T-helper 2 cell (primary cell): ENCODE measurements at regions not wholly inside any gene's neighbourhood (a gene's known extent, or its start where the extent isn't known, plus 50 kb on each side); places are given as distances from the start of the nearest gene placed in this dataset.

Experiments used
- DNase-seq, 5 experiments: peaks; one replicate each; pipeline versions ENCODE4 v3.0.0 to v3.0.0-alpha.2; 2012 to 2022

DNA sequence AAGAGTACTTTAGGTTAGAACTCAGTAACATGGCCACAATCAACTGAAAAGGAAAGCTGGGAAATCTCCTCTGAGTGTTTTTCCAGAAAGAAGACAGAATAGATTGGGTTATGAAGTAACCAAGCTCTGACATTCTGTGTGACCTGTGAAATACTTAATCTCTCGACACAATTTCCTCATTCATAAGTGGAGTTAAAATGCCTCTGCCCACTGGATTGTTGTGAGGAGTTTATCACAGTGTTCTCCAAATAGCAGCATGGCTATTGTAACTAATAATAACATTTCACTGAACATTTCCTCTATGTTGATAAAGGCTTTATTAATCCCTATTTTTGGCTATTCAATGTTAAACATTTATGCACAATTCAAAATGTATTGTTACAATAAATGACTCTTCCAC, 311.0 kb downstream of the GABRB2 start:
- no peak for DNase-seq

DNA sequence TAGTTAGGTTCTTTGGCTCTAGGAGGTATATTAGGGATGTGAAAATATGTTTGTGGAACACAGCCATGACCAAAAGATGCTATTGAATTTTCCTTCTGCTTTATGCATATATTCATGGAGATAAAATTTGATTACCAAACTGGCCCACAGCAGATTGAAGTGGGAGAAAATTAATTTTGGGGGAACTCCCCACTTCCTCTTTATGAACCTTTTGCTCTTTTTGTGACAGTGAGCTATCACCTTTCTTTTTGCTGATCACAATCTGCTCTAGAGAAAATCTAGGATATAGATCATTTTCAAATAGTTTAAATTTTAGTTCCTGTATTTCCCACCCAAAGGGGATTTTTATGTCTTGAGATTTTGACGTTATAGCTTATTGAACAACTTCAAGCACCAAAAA, 313.0 kb downstream of the GABRB2 start:
- DNase-seq = no peak

DNA sequence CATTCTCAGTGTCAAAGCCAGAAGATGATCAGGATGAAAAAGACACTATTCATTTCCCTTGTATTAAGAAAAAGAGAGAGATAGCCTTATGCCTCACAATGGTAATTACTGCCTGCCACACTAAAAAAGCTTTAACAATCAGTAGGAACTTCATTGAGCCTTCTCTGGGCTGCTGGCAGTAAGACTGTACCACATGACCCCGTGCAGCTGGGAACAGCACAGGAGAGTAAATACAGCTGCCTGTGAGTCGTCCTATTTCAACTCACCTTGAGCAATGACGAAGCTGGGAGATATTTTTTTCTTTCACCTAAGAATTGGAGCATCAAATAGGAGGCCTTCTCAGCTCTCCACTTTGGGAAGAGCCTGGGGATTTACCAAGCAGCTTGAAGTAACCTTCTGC, 316.3 kb downstream of the GABRB2 start:
- no peak for DNase-seq

DNA sequence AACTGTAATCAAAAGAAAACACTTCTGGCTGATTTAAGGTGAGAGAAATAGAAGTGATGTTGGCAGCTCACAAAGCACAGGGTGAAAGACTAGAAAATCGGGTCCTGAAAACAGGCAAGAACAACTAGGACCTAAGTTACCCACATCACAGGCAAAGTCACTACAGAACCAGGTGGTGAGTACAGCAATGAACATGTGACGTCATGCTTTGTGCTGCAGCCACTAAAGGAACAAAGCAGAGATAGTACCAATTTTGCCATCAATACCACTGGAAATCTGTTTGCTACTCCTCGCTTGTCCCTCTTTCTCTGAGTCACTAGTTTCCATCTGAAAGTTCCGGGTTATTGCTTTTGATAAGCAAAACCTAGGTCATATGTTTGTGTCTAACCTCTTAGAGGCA, 326.7 kb downstream of the GABRB2 start:
- DNase-seq = no peak

DNA sequence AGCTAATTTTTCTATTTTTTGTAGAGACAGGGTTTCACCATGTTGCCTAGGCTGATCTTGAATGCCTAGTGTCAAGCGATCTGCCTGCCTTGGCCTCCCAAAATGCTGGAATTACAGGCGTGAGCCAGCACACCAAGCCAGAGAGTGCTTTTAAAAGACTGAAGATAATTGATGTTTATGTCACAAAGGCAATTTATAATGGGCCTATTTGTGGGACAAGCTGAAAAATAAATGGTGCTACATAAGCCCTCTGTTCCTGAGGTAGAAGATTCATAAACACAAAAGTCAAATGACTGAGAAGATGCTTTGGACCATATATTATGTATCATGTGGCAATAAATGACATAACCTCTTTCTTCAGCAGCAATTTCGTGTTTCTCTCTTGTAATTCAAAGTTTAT, 329.6 kb downstream of the GABRB2 start:
- no peak for DNase-seq

DNA sequence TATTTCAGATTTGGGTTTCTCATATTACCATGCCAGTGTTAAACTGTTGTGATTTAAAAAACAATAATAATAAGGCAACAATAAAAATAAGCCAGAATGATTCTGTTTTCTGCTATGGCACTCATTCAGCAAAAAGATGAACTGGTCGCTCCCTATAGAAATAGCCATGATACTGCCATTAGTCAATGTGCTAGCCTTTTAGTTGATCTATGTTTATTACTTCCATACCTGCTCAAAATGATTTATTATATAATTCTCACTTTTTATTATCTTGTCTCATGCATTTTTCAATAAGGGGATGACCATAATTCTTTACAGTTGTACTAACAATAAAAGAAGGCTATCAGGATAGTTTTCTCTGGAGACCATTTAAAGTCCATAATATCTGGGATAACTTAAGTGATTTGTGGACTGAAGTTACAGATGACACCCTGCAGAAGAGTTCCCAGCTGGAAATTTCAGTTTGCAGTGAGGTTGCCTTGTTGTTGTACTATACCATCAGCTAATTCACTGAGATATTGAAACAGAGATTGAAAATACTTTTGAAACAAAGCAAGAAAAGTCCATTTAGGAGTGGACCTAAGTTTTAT, 334.3 kb downstream of the GABRB2 start:
- no peak for DNase-seq

DNA sequence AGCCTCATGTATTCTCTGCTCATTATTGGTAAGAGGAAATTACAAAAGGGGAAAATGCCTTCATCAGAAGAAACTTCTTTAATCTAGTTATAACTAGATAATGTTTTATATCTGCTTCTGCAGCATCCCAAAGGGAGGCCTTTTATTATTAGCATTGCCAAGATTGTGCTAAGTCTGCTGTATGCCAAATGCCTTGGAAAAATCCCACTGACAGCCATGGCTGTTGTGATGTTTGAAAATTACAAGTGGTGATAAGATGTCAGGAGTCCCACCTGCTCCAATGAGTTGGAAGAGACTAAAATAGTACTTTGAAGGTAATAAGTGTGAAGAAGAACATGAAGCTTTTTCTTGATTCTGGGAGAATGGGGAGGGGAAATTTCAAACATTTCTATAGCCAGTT, 345.0 kb downstream of the GABRB2 start:
- no peak for DNase-seq

DNA sequence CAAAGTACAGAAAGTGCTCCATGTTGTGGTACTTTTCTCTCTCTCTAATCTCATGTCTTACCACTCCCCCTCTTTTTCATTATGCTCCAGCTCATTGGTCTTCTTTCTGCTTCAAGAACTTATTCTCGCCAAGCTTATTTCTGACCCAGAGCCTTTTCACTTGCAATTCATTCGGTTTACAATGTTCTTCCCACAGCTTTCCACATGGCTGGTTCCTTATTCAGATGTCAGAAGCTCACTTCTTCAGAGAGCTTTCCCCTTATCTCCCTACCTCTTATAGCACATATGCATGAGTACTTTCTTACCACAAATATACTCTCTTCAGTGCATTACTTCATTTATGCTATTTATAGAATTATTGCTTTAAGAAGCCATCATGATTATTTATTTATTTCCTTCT, 338.8 kb upstream of the ATP10B start:
- DNase-seq = no peak

DNA sequence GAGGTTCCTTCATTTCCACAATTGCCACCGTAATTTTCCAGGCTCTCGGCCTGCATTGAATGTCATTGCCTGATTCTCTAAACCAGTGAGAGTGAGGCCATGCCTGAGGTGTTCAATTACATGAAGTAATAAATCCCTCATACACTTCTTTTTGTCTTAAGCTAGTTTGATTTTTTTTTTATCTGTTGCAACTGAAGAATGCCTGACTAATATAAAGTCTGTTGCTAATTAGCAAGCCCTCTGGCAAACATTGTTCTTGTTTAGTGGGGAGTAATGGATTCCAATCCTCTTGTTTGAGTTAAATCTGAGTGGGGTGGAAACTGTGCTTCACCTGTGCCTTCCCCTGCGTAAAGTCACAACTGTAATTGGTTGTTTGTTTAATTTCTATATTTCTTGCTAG, 338.1 kb upstream of the ATP10B start:
- no peak for DNase-seq

DNA sequence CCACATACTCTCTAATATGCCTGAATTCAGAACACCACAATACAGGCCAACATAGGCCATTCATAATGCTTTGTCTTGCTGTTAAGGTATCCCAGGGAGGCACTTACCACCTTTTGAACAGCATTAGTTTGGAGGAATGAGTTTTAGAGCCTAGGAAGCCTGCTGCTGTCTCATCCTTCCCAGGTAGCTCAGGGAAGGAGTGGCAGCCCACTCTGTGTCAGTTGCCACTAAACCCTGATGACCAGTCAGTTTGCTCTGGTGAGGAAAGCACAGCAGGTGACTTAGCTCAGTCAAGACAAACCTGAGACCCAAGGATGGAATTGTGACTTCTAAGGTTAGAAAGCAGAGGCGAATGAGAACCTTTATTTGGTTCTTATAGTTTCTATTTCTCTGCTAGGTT, 337.4 kb upstream of the ATP10B start:
- DNase-seq = no peak

DNA sequence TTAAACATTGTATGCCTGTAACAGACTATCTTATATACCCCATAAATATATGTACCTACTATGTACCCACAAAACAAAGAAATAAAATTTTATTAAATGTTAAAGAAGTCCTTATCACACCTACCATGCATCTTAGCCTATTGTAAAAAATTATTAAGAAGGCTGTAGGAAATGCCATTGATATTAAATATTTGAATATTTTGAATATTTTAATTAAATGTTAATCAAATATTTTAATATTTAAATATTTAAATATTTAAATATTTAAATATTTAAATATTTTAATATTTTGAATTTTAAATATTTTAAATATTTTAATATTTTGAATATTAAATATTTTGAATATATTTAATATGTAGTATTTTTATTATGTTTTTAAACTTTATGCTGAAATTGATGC, 331.5 kb upstream of the ATP10B start:
- DNase-seq = no peak

DNA sequence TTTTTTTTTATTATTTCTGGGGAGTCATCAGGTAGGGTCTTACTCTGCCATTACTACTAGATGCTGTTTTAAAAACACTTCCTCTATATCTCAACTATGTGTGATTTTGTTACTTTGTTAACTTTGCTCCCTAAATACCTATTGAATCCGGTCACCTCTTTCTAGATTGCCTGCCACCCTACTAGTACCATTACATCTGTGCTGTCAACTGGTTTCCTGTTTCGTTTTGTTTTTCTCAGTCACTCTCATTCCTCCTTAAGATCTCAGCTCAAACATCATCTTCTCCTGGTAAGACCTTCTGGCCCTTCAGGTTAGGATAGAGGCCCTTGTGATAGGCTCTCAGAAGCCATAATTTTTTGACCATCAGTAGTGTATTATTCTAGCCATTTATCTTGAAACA, 324.2 kb upstream of the ATP10B start:
- DNase-seq = no peak

DNA sequence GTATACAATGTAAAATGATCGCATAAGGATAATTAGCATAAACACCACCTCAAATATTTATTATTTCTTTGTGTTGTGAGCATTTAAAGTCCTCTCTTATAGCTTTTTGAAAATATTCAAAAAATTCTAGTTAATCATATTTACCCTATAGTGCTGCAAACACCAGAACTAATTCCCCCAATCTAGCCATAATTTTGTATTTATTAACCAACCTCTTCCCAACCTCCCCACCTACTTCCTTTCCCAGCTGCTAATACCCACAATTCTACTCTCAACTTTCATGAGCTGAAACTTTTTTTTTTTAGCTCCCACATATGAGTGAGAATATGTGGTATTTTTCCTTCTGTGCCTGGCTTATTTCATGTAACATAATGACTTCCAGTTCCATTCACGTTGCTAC, 317.8 kb upstream of the ATP10B start:
- DNase-seq = no peak

DNA sequence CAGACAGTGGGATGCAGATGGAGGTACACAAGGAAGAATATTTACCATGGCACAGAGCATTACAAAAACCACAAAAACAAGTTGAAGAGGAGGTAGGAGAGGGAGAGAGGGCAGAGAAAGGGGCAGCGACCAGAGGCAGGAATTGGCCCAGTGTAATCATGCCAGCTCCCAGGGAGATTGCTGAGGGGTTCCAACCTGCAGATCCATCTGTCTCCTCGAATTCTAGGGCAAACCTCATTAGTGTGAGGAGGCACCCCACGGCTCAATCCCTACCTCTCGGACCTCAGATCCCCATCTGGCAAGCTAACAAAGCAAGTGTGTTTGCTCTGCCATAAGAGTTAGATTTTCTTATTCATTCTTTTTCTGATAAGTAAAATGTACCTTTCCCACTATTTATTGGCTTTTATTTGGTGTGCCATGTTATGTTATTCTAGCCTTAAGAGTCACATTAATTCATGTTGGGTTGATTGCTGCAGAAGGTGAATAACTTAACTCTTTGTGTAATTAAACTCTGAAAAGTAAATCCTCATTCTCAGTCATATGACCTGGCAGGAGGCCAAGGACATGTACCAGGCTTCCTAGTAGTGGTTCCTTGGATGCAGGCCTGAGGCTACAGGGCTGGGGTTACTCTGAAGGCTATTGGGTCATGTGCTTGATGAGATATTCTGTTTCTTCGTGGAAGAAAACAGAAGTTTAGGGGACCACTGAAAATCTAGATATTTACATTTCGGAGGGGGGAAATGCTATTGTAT, 315.2 kb upstream of the ATP10B start:
- no peak for DNase-seq

DNA sequence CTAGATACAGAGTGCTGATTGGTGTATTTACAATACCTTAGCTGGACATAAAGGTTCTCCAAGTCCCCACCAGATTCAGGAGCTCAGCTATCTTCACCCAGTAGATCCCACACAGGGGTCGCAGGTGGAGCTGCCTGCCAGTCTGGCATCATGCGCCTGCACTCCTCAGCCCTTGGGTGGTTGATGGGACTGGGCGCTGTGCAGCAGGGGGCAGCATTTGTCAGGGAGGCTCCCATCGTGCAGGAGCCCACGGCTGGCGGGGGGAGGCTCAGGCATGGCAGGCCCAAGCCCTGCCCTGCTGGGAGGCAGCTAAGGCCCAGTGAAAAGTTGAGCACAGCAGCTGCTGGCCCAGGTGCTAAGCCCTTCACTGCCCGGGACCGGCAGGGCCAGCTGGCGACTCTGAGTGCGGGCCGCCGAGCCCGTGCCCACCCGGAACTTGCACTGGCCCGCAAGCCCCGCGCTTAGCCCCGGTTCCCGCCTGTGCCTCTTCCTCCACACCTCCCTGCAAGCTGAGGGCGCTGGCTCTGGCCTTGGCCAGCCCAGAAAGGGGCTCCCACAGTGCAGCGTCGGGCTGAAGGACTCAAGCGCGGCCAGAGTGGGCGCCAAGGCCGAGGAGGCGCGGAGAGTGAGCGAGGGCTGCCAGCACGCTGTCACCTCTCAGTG, 314.1 kb upstream of the ATP10B start:
- no peak for DNase-seq

DNA sequence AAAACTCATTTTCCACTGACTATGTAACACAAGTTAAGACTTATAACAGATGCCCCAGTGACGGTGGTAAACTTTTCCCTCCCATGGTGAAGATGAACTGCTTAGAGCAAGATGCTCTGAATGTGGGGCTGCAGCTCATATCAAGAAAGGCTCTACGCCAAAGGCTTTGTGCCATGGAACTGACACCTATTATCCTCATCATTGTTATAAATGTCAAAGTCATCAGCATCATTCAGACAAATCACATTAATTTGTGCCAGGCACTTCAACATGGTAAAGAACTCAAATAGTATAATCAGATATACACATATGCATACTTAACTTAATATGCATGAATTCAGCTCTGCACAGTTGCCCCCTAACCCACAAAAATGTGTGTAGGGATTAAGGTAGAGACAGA, 305.9 kb upstream of the ATP10B start:
- no peak for DNase-seq

DNA sequence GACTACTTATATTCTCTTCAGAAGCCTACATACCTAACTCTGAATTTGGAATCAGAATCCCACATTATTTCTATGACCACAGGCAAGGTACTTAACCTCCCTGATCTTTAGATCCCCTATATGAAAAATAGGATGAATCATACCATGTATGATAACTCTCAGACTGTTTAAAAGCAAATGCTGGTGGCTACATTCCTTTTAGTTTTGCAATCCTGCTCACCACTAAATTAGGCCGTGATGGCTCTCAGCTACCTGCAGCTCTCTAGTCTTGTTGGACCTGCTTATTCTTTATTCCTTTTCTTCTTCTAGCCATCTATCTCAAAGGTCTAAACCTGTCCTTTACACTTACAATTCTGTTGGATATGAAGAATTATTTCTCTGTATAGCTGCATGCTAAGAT, 303.4 kb upstream of the ATP10B start:
- no peak for DNase-seq

DNA sequence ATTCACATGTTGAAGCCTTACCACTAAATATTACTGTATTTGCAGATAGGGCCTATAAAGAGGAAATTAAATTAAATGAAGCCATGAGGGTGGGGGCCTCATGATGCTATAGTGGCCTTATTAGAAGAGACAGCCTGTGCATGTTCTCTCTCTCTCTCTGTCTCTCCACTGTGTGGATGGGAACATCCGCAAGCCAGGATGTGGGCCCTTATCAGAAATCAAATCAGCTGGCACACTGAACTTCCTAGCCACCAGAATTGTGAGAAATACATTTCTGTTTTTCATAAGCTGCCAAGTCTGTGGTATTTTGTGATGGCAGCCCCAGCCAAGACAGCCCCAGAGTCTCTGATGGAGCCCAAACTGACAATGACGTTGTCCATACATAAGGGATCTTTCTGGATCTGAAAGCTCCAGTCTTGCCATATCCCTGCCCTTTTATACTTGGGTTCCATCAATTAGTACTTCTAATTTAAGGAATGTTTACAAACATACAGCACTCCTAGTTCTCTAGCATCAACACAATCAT, 300.5 kb upstream of the ATP10B start:
- DNase-seq = no peak

DNA sequence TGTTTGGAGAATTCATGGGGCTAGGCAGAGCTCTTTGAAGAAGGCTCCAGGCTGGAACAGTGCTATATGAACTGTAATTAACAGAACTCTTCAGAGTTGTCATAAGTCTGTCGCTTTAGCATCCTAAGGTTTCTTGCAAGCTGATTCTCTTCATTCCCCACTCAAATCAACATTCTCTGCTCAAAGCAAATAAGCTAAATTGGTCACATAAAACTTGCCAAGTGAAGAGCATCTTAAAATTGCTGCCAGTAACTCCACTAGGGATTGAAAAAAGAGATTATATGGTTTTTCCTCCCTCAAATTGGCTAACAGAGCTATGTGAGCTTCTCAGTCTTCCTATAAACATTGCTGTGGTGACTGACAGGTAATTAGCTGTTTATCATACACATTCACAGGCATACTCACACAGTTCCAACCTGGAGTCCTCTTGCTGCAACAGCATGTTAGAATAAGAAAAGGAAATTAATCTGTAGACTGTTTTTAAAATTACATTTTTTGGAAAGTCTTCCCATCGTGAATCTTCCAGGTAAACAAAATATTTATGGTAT, 298.5 kb upstream of the ATP10B start:
- no peak for DNase-seq

DNA sequence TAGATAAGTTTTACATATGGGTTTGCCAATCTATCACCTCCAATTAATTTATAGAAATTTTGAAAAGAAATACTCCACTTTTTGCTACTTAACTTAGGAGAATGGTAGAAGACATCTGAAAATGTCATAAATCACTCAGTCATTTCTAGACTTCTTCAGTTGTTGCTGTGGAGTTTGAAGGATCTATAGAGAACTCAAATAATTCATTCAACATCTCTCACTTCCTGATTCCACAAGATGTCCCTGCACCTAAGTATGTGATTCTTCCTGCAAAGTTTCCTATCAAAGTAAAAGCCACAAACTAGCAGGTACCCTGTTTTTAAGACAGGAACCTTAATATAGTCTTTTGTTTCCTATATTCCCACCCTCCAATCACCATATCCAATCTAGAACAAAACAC, 297.1 kb upstream of the ATP10B start:
- DNase-seq = no peak

DNA sequence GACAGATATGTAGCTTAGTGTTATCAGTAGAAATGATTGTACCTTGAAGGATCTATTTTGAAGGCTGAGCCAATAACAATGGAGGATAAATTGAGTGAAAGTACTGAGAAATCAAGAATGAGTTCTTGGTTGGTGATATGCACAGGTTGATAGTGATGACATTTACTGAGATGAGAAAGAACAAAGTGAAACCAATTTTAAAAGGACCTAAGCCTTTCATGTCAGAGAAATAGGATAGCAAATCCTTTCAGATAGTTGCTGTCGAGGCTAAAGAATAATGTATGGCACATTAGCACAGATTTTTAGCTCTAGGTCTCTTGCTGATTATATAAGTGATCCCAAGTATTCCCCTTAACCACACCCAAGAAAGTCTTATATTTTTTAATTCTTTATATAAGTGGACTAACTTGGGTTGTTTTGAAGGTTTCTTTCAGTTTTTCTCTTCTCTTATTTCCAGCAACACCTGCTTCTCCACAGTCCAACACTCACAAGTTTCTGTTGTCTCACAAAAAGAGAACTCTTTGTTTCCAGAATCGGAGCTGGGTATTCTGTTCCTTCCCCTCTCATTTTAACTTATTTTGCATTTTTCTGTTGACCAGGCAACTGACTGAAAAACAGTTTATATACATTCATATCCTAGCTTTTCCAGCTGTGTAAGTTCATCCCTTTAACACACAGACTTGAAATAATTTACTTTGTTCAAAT, 286.9 kb upstream of the ATP10B start:
- no peak for DNase-seq

DNA sequence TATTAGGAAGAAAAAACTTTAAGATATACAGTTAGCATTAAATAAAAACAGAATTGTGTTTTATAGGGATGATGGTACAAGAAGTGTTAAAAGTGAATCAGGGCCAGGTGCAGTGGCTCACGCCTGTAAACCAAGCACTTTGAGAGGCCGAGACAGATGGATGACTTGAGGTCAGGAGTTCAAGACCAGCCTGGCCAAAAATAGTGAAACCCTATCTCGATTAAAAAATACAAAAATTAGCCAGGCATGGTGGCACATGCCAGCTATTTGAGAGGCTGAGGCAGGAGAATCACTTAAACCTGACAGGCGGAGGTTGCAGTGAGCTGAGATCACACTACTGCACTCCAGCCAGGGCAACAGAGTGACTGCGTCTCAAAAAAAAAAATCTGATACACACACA, 282.9 kb upstream of the ATP10B start:
- DNase-seq = no peak

DNA sequence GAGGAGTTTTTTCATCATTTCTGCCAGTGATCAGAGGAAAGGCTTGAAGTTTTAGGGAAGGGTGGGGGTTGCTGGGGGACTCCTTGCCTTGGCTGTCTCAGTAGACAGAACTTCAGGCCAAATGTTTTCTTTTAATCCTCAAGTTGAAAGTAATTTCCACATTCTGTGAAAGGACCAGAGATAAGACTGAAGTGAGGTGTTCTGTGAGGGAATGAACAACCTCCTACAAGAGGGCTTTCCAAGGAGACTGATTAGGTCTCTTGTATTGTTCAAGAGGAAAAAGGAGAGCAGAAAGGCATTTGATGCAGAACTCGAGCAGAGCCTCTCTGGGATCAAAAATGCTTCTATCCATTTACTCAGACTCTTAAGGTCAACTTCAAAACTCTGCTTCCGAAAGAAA, 282.1 kb upstream of the ATP10B start:
- DNase-seq = no peak
